Spleen (tissue), 11 donors: ENCODE measurements at regions not wholly inside any gene's neighbourhood (a gene's known extent, or its start where the extent isn't known, plus 50 kb on each side); places are given as distances from the start of the nearest gene placed in this dataset.

Experiments used
- DNase-seq: peaks from one replicate; pipeline ENCODE4 v3.0.0-alpha.2; 2020
- H3K27ac ChIP-seq, 8 donors: fragments of 200-600 bp; sonication (generic) in 7 of 8; 1 replicate in 4 of 8; 2 replicates in 4 of 8; pipeline versions ENCODE4 v1.5.0 to v1.8.0; 2016 to 2021; ENCODE audit warnings: inconsistent platforms in 4 of 8, mild to moderate bottlenecking in 4 of 8, moderate library complexity in 1 of 8
- H3K27me3 ChIP-seq, 7 donors: fragments of 200-600 bp; sonication (generic) in 6 of 7; replicated peaks in 1 of 7; 1 replicate in 4 of 7; 2 replicates in 3 of 7; pipeline versions ENCODE4 v1.5.0 to v1.8.0; 2016 to 2021; ENCODE audit warnings: inconsistent platforms in 3 of 7, mild to moderate bottlenecking in 1 of 7
- H3K36me3 ChIP-seq, 6 donors: fragments of 200-600 bp; sonication (generic) in 5 of 6; 1 replicate in 4 of 6; 2 replicates in 2 of 6; pipeline versions ENCODE4 v1.5.0 to v1.8.0; 2016 to 2021; ENCODE audit warnings: inconsistent platforms in 2 of 6
- H3K4me1 ChIP-seq, 6 donors: fragments of 200-600 bp; sonication (generic) in 5 of 6; 1 replicate in 3 of 6; 2 replicates in 3 of 6; pipeline versions ENCODE4 v1.5.0 to v1.8.0; 2016 to 2021; ENCODE audit warnings: inconsistent platforms in 3 of 6
- H3K4me3 ChIP-seq, 8 donors: fragments of 200-600 bp; sonication (generic) in 7 of 8; 1 replicate in 4 of 8; 2 replicates in 4 of 8; pipeline versions ENCODE4 v1.5.0 to v1.8.0; 2016 to 2021; ENCODE audit warnings: inconsistent platforms in 4 of 8, mild to moderate bottlenecking in 4 of 8, moderate library complexity in 2 of 8
- H3K9me3 ChIP-seq, 8 donors: fragments of 200-600 bp; sonication (generic) in 7 of 8; 1 replicate in 4 of 8; 2 replicates in 4 of 8; pipeline versions ENCODE4 v1.5.0 to v1.8.0; 2016 to 2021; ENCODE audit warnings: inconsistent platforms in 4 of 8
- CTCF ChIP-seq, 11 experiments: fragments of 200-600 bp in 7 of 11; fragments of 450-650 bp in 4 of 11; sonication (generic) in 4 of 11; IDR thresholded peaks in 8 of 11; conservative IDR thresholded peaks in 3 of 11; 1 replicate in 7 of 11; 2 replicates in 4 of 11; pipeline versions ENCODE4 v1.4.0 to v1.8.0; 2016 to 2021; ENCODE audit warnings: antibody characterized with exemption in 11 of 11, inconsistent platforms in 4 of 11, mild to moderate bottlenecking in 1 of 11
- POLR2A ChIP-seq, 3 donors: fragments of 450-650 bp; IDR thresholded peaks; one replicate each; pipeline ENCODE4 v1.5.1; 2017; ENCODE audit warnings: antibody characterized with exemption in 3 of 3, mild to moderate bottlenecking in 1 of 3
- POLR2AphosphoS5 ChIP-seq, 3 donors: sonication (generic); formaldehyde crosslinking; IDR thresholded peaks; one replicate each; pipeline ENCODE4 v1.5.1; 2017; ENCODE audit warnings: antibody characterized with exemption in 3 of 3
- WGBS, 5 donors: extraction: QIAGEN DNeasy Blood & Tissue Kit in 3 of 5; methylation state at CpG; one replicate each; pipeline versions ENCODE4 v1.1.5 to v1.1.7; 2013 to 2018; 5-methylcytosine and 5-hydroxymethylcytosine counted together
- intact Hi-C: fragments of 100-400 bp; cut with DNase I; formaldehyde crosslinking; loops from one replicate; pipeline ENCODE4 v1.15.0; 2023; ENCODE audit warnings: low total_unique reads
- donor health status: healthy with polysubstance abuse.
- donor health status: DM: no; HTN: no; CAD: no; lungs with moderate emphysema.
- donor health status: DM: no; HTN: no; CAD: no.
- donor health status: Bipolar disorder and iron deficiency.
- donor health status: healthy.
- donor health status: DM: no; HTN: no; CAD: no.
- donor health status: DM: yes; HTN: yes; CAD: no.

DNA sequence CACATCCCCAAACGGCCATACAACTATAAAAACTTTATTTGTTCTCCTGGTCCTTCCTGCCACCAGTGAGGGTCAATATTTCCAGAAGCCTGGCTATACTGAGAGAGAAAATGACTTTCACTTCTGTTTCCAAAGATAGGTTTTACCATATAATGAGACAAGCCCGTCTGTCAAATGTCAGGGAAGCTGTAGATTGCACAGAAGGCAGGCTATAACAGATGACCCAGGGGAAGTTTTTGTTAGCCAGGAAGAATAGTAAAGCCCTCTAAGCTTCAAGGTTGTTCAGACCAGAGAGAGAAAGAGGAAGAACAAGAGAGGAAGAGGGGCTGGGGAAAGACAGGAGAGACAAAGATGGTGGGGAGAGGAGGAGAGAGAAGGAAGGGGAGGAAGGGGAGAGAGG, 217.5 kb downstream of the GBA3 start:
- intact Hi-C loops: no loop called here
- WGBS, 5 donors: 19 to 49% (median 40%) methylated on average over 2 of the region's 2 CpGs
- peaks cover 0 to 12% (median 0%) of the 10 kb centered on the region in 8 donors for H3K9me3 ChIP-seq

GRCh38 chr4:22906045-22906444, 213.3 kb downstream of the GBA3 start:
- no peaks in the 10 kb centered on the region for H3K4me1 ChIP-seq
- no peaks in the 10 kb centered on the region for H3K27me3 ChIP-seq
- intact Hi-C loops: no loop called here
- no peak for DNase-seq
- no peak overlapping the region for H3K27ac ChIP-seq
- peaks cover 0 to 12% (median 0%) of the 10 kb centered on the region in 8 donors for H3K9me3 ChIP-seq
- TF ChIP-seq CTCF (IDR thresholded peaks at IDR 0.05 in 8 of 11, conservative IDR thresholded peaks at IDR 0.05 in 3 of 11) (no peak), POLR2A (IDR thresholded peaks at IDR 0.05) (no peak), POLR2AphosphoS5 (IDR thresholded peaks at IDR 0.05) (no peak)
- no peak overlapping the region for H3K4me3 ChIP-seq
- WGBS, 5 donors: 49 to 73% (median 57%) methylated on average over 2 of the region's 2 CpGs
- H3K36me3 ChIP-seq: no peaks in the 10 kb centered on the region

More for the DNA sequence above, 217.5 kb downstream of the GBA3 start:
- TF ChIP-seq CTCF (IDR thresholded peaks at IDR 0.05 in 8 of 11, conservative IDR thresholded peaks at IDR 0.05 in 3 of 11) (no peak), POLR2AphosphoS5 (IDR thresholded peaks at IDR 0.05) (no peak), POLR2A (IDR thresholded peaks at IDR 0.05) (no peak)
- no peaks in the 10 kb centered on the region for H3K36me3 ChIP-seq
- H3K27ac ChIP-seq: no peak overlapping the region
- DNase-seq: no peak
- H3K4me1 ChIP-seq: no peaks in the 10 kb centered on the region
- H3K4me3 ChIP-seq: no peak overlapping the region
- no peaks in the 10 kb centered on the region for H3K27me3 ChIP-seq

GRCh38 chr4:22903913-22904312, 211.2 kb downstream of the GBA3 start:
- Histone ChIP-seq H3K9me3 (peaks cover 0 to 5% (median 0%) of the 10 kb centered on the region in 8 donors), H3K36me3 (no peaks in the 10 kb centered on the region), H3K4me1 (no peaks in the 10 kb centered on the region), H3K27me3 (no peaks in the 10 kb centered on the region), H3K4me3 (no peak overlapping the region), H3K27ac (no peak overlapping the region)
- DNase-seq: no peak
- intact Hi-C loops: no loop called here
- no peak for TF ChIP-seq POLR2AphosphoS5 (IDR thresholded peaks at IDR 0.05)
- no peak for TF ChIP-seq CTCF (IDR thresholded peaks at IDR 0.05 in 8 of 11, conservative IDR thresholded peaks at IDR 0.05 in 3 of 11)
- no peak for TF ChIP-seq POLR2A (IDR thresholded peaks at IDR 0.05)
- 28 to 36% (median 31%) methylated on average over 3 of the region's 3 CpGs for WGBS, 5 donors

DNA sequence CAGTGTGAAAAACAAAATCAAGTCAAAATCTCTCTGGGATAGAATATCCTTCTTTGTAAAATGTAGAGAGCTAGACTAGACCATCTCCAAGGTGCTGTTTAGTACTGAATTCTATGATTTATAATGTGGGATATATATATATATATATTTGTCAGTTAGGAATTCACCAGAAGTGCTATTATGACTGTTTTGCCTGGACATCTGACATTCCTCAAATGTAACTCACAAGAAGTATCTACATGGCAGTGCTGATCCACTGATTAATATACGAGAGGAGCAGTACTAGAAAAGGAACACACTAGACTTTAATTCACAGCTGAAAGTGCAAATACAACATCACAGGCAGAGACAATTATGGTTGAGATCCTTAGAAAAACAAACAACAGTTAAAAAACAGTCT, 208.9 kb downstream of the GBA3 start:
- no peak overlapping the region for H3K4me3 ChIP-seq
- H3K9me3 ChIP-seq: no peaks in the 10 kb centered on the region
- 74 to 91% (median 78%) methylated on average over 1 of the region's 1 CpG for WGBS, 5 donors
- H3K36me3 ChIP-seq: no peaks in the 10 kb centered on the region
- no peak overlapping the region for H3K27ac ChIP-seq
- intact Hi-C loops: no loop called here
- peaks cover 0 to 5% (median 0%) of the 10 kb centered on the region in 7 donors for H3K27me3 ChIP-seq
- no peaks in the 10 kb centered on the region for H3K4me1 ChIP-seq
- no peak for DNase-seq
- TF ChIP-seq POLR2AphosphoS5 (IDR thresholded peaks at IDR 0.05) (no peak), POLR2A (IDR thresholded peaks at IDR 0.05) (no peak), CTCF (IDR thresholded peaks at IDR 0.05 in 8 of 11, conservative IDR thresholded peaks at IDR 0.05 in 3 of 11) (no peak)
